H9 (cell line): ENCODE measurements at regions not wholly inside any gene's neighbourhood (a gene's known extent, or its start where the extent isn't known, plus 50 kb on each side); places are given as distances from the start of the nearest gene placed in this dataset.

Experiments
- DNase-seq: peaks from one replicate; pipeline ENCODE4 v3.0.0-alpha.2; 2017
- H2AFZ ChIP-seq: one replicate; pipeline ENCODE4 v1.6.1; 2013; ENCODE audit warnings: mild to moderate bottlenecking, low read length, control low read depth, moderate library complexity
- H2AK5ac ChIP-seq: 2 replicates; pipeline ENCODE4 v1.6.1; 2013; ENCODE audit warnings: low read length, control low read depth, mixed read lengths; ENCODE audit not compliant: insufficient read length
- H2BK120ac ChIP-seq: one replicate; pipeline ENCODE4 v1.6.1; 2013; ENCODE audit warnings: low read depth, mild to moderate bottlenecking, low read length, control low read depth, inconsistent platforms; ENCODE audit not compliant: poor library complexity, severe bottlenecking
- H2BK12ac ChIP-seq: 2 replicates; pipeline ENCODE4 v1.6.1; 2013; ENCODE audit warnings: low read length, control low read depth, mixed read lengths, low read depth; ENCODE audit not compliant: insufficient read length
- H2BK15ac ChIP-seq: 2 replicates; pipeline ENCODE4 v1.6.1; 2013; ENCODE audit warnings: low read depth, low read length, control low read depth
- H2BK20ac ChIP-seq: one replicate; pipeline ENCODE4 v1.6.1; 2013; ENCODE audit warnings: low read depth, mild to moderate bottlenecking, low read length, control low read depth, inconsistent platforms; ENCODE audit not compliant: poor library complexity, severe bottlenecking
- H2BK5ac ChIP-seq: 2 replicates; pipeline ENCODE4 v1.6.1; 2013; ENCODE audit warnings: low read length, control low read depth, mixed read lengths; ENCODE audit not compliant: insufficient read length
- H3K14ac ChIP-seq: 2 replicates; pipeline ENCODE4 v1.6.1; 2013; ENCODE audit warnings: low read length, control low read depth; ENCODE audit not compliant: insufficient read depth
- H3K18ac ChIP-seq: 2 replicates; pipeline ENCODE4 v1.6.1; 2013; ENCODE audit warnings: low read depth, mild to moderate bottlenecking, mixed read lengths, low read length, control low read depth; ENCODE audit not compliant: insufficient read length
- H3K23ac ChIP-seq: 2 replicates; pipeline ENCODE4 v1.6.1; 2013; ENCODE audit warnings: low read length, control low read depth, mixed read lengths, low read depth; ENCODE audit not compliant: insufficient read length
- H3K23me2 ChIP-seq: 2 replicates; pipeline ENCODE4 v1.6.1; 2013; ENCODE audit warnings: low read depth, mild to moderate bottlenecking, mixed read lengths, low read length, control low read depth; ENCODE audit not compliant: insufficient read length, poor library complexity, severe bottlenecking
- H3K27ac ChIP-seq: 2 replicates; pipeline ENCODE4 v1.5.1; 2013; ENCODE audit warnings: low read length, control low read depth, mixed read lengths, low read depth; ENCODE audit not compliant: insufficient read length
- H3K27me3 ChIP-seq: 2 replicates; pipeline ENCODE4 v1.6.1; 2013; ENCODE audit warnings: low read length, control low read depth, inconsistent platforms; ENCODE audit not compliant: insufficient read depth
- H3K4ac ChIP-seq: 2 replicates; pipeline ENCODE4 v1.6.1; 2013; ENCODE audit warnings: low read depth, mild to moderate bottlenecking, control low read depth, inconsistent platforms, low read length, moderate library complexity
- H3K4me1 ChIP-seq: 2 replicates; pipeline ENCODE4 v1.6.1; 2013; ENCODE audit warnings: low read length, control low read depth, inconsistent platforms; ENCODE audit not compliant: insufficient read depth
- H3K4me2 ChIP-seq: 2 replicates; pipeline ENCODE4 v1.6.1; 2013; ENCODE audit warnings: low read length, control low read depth, mixed read lengths; ENCODE audit not compliant: insufficient read length, insufficient read depth
- H3K56ac ChIP-seq: 2 replicates; pipeline ENCODE4 v1.6.1; 2013; ENCODE audit warnings: low read depth, mild to moderate bottlenecking, mixed read lengths, low read length, control low read depth; ENCODE audit not compliant: insufficient read length
- H3K79me1 ChIP-seq: 2 replicates; pipeline ENCODE4 v1.6.1; 2013; ENCODE audit warnings: low read depth, mild to moderate bottlenecking, moderate library complexity, low read length, control low read depth, inconsistent platforms; ENCODE audit not compliant: insufficient read depth, poor library complexity, severe bottlenecking
- H3K79me2 ChIP-seq: 2 replicates; pipeline ENCODE4 v1.6.1; 2013; ENCODE audit warnings: low read length, control low read depth, inconsistent platforms; ENCODE audit not compliant: insufficient read depth
- H3K9ac ChIP-seq: 2 replicates; pipeline ENCODE4 v1.6.1; 2013; ENCODE audit warnings: low read length, control low read depth, mixed read lengths; ENCODE audit not compliant: insufficient read length; ENCODE audit errors: extremely low read depth
- H3K9me3 ChIP-seq: one replicate; pipeline ENCODE4 v1.6.1; 2013; ENCODE audit warnings: low read depth, low read length, inconsistent platforms; ENCODE audit not compliant: control insufficient read depth
- H3T11ph ChIP-seq: one replicate; pipeline ENCODE4 v1.6.1; 2013; ENCODE audit warnings: mild to moderate bottlenecking, low read length, control low read depth, inconsistent platforms
- H4K20me1 ChIP-seq: one replicate; pipeline ENCODE4 v1.6.1; 2013; ENCODE audit not compliant: control insufficient read depth, insufficient read length, insufficient read depth
- H4K5ac ChIP-seq: 2 replicates; pipeline ENCODE4 v1.6.1; 2013; ENCODE audit warnings: low read depth, mild to moderate bottlenecking, mixed read lengths, low read length, control low read depth; ENCODE audit not compliant: insufficient read length
- H4K8ac ChIP-seq: replicated peaks from 2 replicates; pipeline ENCODE4 v1.6.1; 2013; ENCODE audit warnings: low read length, control low read depth, mixed read lengths, low read depth; ENCODE audit not compliant: insufficient read length
- H4K91ac ChIP-seq: 2 replicates; pipeline ENCODE4 v1.6.1; 2013; ENCODE audit warnings: low read depth, mild to moderate bottlenecking, moderate library complexity, mixed read lengths, low read length, control low read depth; ENCODE audit not compliant: insufficient read length
- H3K27ac Mint-ChIP-seq, 3 experiments: 2 replicates in 2 of 3; 3 replicates in 1 of 3; pipeline ENCODE4 v1.8.0; 2020 to 2021; ENCODE audit warnings: mixed read lengths in 3 of 3, mild to moderate bottlenecking in 1 of 3, moderate library complexity in 1 of 3
- H3K27me3 Mint-ChIP-seq: 2 replicates; pipeline ENCODE4 v1.8.0; 2021; ENCODE audit warnings: low read depth, mild to moderate bottlenecking, moderate library complexity, mixed read lengths
- H3K36me3 Mint-ChIP-seq, 3 experiments: 2 replicates in 2 of 3; 3 replicates in 1 of 3; pipeline ENCODE4 v1.8.0; 2020 to 2021; ENCODE audit warnings: low read depth in 3 of 3, mixed read lengths in 3 of 3; ENCODE audit not compliant: insufficient read depth in 1 of 3
- H3K4me1 Mint-ChIP-seq, 2 experiments: 2 replicates each; pipeline ENCODE4 v1.8.0; 2020; ENCODE audit warnings: mixed read lengths in 2 of 2
- H3K4me3 Mint-ChIP-seq, 2 experiments: 2 replicates in 1 of 2; 3 replicates in 1 of 2; pipeline ENCODE4 v1.8.0; 2020 to 2021; ENCODE audit warnings: mild to moderate bottlenecking in 2 of 2, mixed read lengths in 2 of 2, moderate library complexity in 1 of 2
- H3K9me3 Mint-ChIP-seq, 2 experiments: 2 replicates in 1 of 2; 3 replicates in 1 of 2; pipeline ENCODE4 v1.8.0; 2020; ENCODE audit warnings: mild to moderate bottlenecking in 2 of 2, mixed read lengths in 2 of 2, moderate library complexity in 1 of 2
- CTCF ChIP-seq: fragments of 200-600 bp; sonication (generic); conservative IDR thresholded peaks from 3 replicates; pipeline ENCODE4 v1.8.0; 2021; ENCODE audit warnings: antibody characterized with exemption, mild to moderate bottlenecking
- WGBS: extraction: QIAGEN DNeasy Blood & Tissue Kit; methylation state at CpG from one replicate; pipeline ENCODE4 v1.1.7; 2013; ENCODE audit warnings: missing lambda C conversion rate, low lambda C conversion rate, mixed read lengths; ENCODE audit not compliant: insufficient read length; ENCODE audit errors: extremely low coverage; 5-methylcytosine and 5-hydroxymethylcytosine counted together

GRCh38 chr3:13963137-13963886 is 83.4 kb upstream of the WNT7A start:
- Histone ChIP-seq H4K20me1 (no peaks in the 10 kb centered on the region), H2BK20ac (no peak overlapping the region), H2AK5ac (no peak overlapping the region), H3K4me1 (no peaks in the 10 kb centered on the region), H3T11ph (no peak overlapping the region), H2BK5ac (no peak overlapping the region), H3K23ac (no peak overlapping the region), H3K23me2 (no peaks in the 10 kb centered on the region), H3K9me3 (no peaks in the 10 kb centered on the region), H3K56ac (no peak overlapping the region), H3K79me1 (no peaks in the 10 kb centered on the region), H3K79me2 (no peaks in the 10 kb centered on the region), H4K5ac (no peak overlapping the region), H3K14ac (no peak overlapping the region), H2BK15ac (no peak overlapping the region), H2BK120ac (no peak overlapping the region), H2BK12ac (no peak overlapping the region), H2AFZ (no peak overlapping the region), H3K9ac (no peak overlapping the region), H4K8ac (no peak overlapping the region), H3K27me3 (no peaks in the 10 kb centered on the region), H3K18ac (no peak overlapping the region), H4K91ac (no peak overlapping the region), H3K27ac (no peak overlapping the region), H3K4ac (no peak overlapping the region), H3K4me2 (no peak overlapping the region)
- Mint-ChIP-seq H3K27me3 (peaks cover 43% of the 10 kb centered on the region), H3K4me1 (no peaks in the 10 kb centered on the region), H3K9me3 (peaks cover 36 to 76% of the 10 kb centered on the region in 2 experiments), H3K27ac (no peak overlapping the region), H3K4me3 (no peak overlapping the region), H3K36me3 (no peaks in the 10 kb centered on the region)
- WGBS, result no CpG with 5 or more reads among the region's 4 CpGs
- no peak for DNase-seq
- no peak for TF ChIP-seq CTCF
